GM13976 (cell line): ENCODE measurements at regions not wholly inside any gene's neighbourhood (a gene's known extent, or its start where the extent isn't known, plus 50 kb on each side); places are given as distances from the start of the nearest gene placed in this dataset.

ENCODE experiments used
- DNase-seq: peaks from one replicate; pipeline ENCODE4 v3.0.0; 2012; ENCODE audit warnings: low spot score
- CTCF ChIP-seq: IDR thresholded peaks from 2 replicates; pipeline ENCODE4 v1.5.1; 2012; ENCODE audit warnings: borderline replicate concordance, mild to moderate bottlenecking; ENCODE audit not compliant: insufficient read depth; ENCODE audit errors: extremely low read depth, missing control alignments, control extremely low read depth
- in situ Hi-C: fragments of 300-500 bp; cut with MboI; formaldehyde crosslinking; loops from one replicate; pipeline ENCODE4 v1.12.0; 2022; ENCODE audit warnings: low sequenced_read_pairs, mixed read lengths, inconsistent platforms; ENCODE audit not compliant: unreplicated experiment

- in situ Hi-C loops = loop anchor here (25.0 kb wide), 1 partner anchor 420 kb away; no protein-coding TSS in a partner anchor
- no peak for TF ChIP-seq CTCF
- no peak for DNase-seq
Observed at GRCh38 chr20:58081846-58082245, 146.6 kb downstream of the ANKRD60 start.

- DNase-seq = no peak
- no peak for TF ChIP-seq CTCF
- in situ Hi-C loops = loop anchor here (25.0 kb wide), 1 partner anchor 417 kb away; no protein-coding TSS in a partner anchor
Observed at GRCh38 chr20:58078741-58079522, 149.5 kb downstream of the ANKRD60 start.

GRCh38 chr20:58077282-58077681 lies 151.2 kb downstream of the ANKRD60 start:
- TF ChIP-seq CTCF = no peak
- in situ Hi-C loops = loop anchor here (25.0 kb wide), 1 partner anchor 415 kb away; no protein-coding TSS in a partner anchor
- DNase-seq = no peak

GRCh38 chr20:58076405-58076804 lies 152.0 kb downstream of the ANKRD60 start:
- no peak for TF ChIP-seq CTCF
- in situ Hi-C loops = loop anchor here (25.0 kb wide), 1 partner anchor 414 kb away; no protein-coding TSS in a partner anchor
- DNase-seq = no peak

- in situ Hi-C loops = loop anchor here (25.0 kb wide), 1 partner anchor 413 kb away; no protein-coding TSS in a partner anchor
- no peak for TF ChIP-seq CTCF
- no peak for DNase-seq
Observed at GRCh38 chr20:58075586-58076345, 152.7 kb downstream of the ANKRD60 start.

GRCh38 chr20:58073945-58074856 lies 154.3 kb downstream of the ANKRD60 start:
- no peak for DNase-seq
- TF ChIP-seq CTCF = no peak
- in situ Hi-C loops = no loop called here
